ENCODE measurements at regions not wholly inside any gene's neighbourhood (a gene's known extent, or its start where the extent isn't known, plus 50 kb on each side); places are given as distances from the start of the nearest gene placed in this dataset.

GRCh38 chr13:59337070-59337469 lies 826.7 kb downstream of the DIAPH3 start:
- DNase-seq, result no peak

GRCh38 chr13:59340151-59340550 lies 823.6 kb downstream of the DIAPH3 start:
- no peak for DNase-seq

- no peak for DNase-seq
These were observed 823.1 kb downstream of the DIAPH3 start for GRCh38 chr13:59340581-59340980.

GRCh38 chr13:59342400-59342799 lies 821.3 kb downstream of the DIAPH3 start:
- no peak for DNase-seq

- DNase-seq, result no peak
These were observed 820.6 kb downstream of the DIAPH3 start for GRCh38 chr13:59343132-59343531.

GRCh38 chr13:59343993-59344822 lies 819.5 kb downstream of the DIAPH3 start:
- DNase-seq, result no peak

- no peak for DNase-seq
These were observed 818.4 kb downstream of the DIAPH3 start for GRCh38 chr13:59345311-59345710.

GRCh38 chr13:59346999-59347723 lies 816.6 kb downstream of the DIAPH3 start:
- no peak for DNase-seq

- no peak for DNase-seq
These were observed 815.1 kb downstream of the DIAPH3 start for GRCh38 chr13:59348617-59349016.

GRCh38 chr13:59352600-59352999 lies 811.1 kb downstream of the DIAPH3 start:
- no peak for DNase-seq

- no peak for DNase-seq
These were observed 808.9 kb downstream of the DIAPH3 start for GRCh38 chr13:59354665-59355369.

GRCh38 chr13:59356607-59357006 lies 807.1 kb downstream of the DIAPH3 start:
- DNase-seq, result no peak

- no peak for DNase-seq
These were observed 805.7 kb downstream of the DIAPH3 start for GRCh38 chr13:59358014-59358413.

GRCh38 chr13:59360108-59360507 lies 803.6 kb downstream of the DIAPH3 start:
- DNase-seq, result no peak

GRCh38 chr13:59360916-59361315 lies 802.8 kb downstream of the DIAPH3 start:
- DNase-seq, result no peak

GRCh38 chr13:59363313-59363712 lies 800.4 kb downstream of the DIAPH3 start:
- no peak for DNase-seq

- DNase-seq, result no peak
These were observed 799.8 kb downstream of the DIAPH3 start for GRCh38 chr13:59363947-59364346.

GRCh38 chr13:59364641-59365085 lies 799.1 kb downstream of the DIAPH3 start:
- DNase-seq, result no peak

- no peak for DNase-seq
These were observed 796.3 kb downstream of the DIAPH3 start for GRCh38 chr13:59367467-59367866.

GRCh38 chr13:59367904-59368303 lies 795.8 kb downstream of the DIAPH3 start:
- DNase-seq, result no peak

- DNase-seq, result no peak
These were observed 795.0 kb downstream of the DIAPH3 start for GRCh38 chr13:59368693-59369092.

GRCh38 chr13:59371229-59371628 lies 792.5 kb downstream of the DIAPH3 start:
- no peak for DNase-seq

- DNase-seq, result no peak
These were observed 790.4 kb downstream of the DIAPH3 start for GRCh38 chr13:59373341-59373740.

- DNase-seq, result no peak
These were observed 789.0 kb downstream of the DIAPH3 start for GRCh38 chr13:59374691-59375090.

Measured in NCI-H1930 (cell line).